IMR-90 (cell line): ENCODE measurements at regions not wholly inside any gene's neighbourhood (a gene's known extent, or its start where the extent isn't known, plus 50 kb on each side); places are given as distances from the start of the nearest gene placed in this dataset.

Experiments
- ATAC-seq: fragments of 200-7000 bp; cut with Tn5 transposase; 2 replicates; pipeline ENCODE4 v1.9.1; 2020; ENCODE audit warnings: low read depth, mild to moderate bottlenecking, moderate library complexity
- BruUV-seq: library from RNA; stranded (reverse); fragments of 400-500 nt; replicated peaks from 2 replicates; lab custom pipeline; 2021; lab: Mats Ljungman, UMichigan
- CTCF ChIA-PET: fragments of 300-600 bp; formaldehyde crosslinking; extraction: SDS; loops from one replicate; lab custom pipeline; 2021; ENCODE audit warnings: antibody characterized with exemption; lab: Yijun Ruan, JAX
- POLR2A ChIA-PET: fragments of 300-600 bp; sonication (Branson Sonifier 250); formaldehyde crosslinking; loops from one replicate; lab custom pipeline; 2022; ENCODE audit warnings: antibody characterized with exemption; ENCODE audit not compliant: unreplicated experiment; lab: Charles Lee
- DNase-seq: peaks from one replicate; pipeline ENCODE4 v3.0.0; 2013
- H2AFZ ChIP-seq: replicated peaks from 2 replicates; pipeline ENCODE3; 2013; ENCODE audit warnings: low read length, mild to moderate bottlenecking; ENCODE audit not compliant: poor library complexity
- H2AK5ac ChIP-seq: 2 replicates; pipeline ENCODE4 v1.6.1; 2013; ENCODE audit warnings: low read depth, low read length, inconsistent platforms
- H2AK9ac ChIP-seq: replicated peaks from 2 replicates; pipeline ENCODE3; 2013; ENCODE audit warnings: mild to moderate bottlenecking, low read depth, low read length, moderate library complexity; ENCODE audit not compliant: poor library complexity
- H2BK120ac ChIP-seq: 2 replicates; pipeline ENCODE4 v1.6.1; 2013; ENCODE audit warnings: low read depth, low read length, inconsistent platforms
- H2BK15ac ChIP-seq: 3 replicates; pipeline ENCODE4 v1.6.1; 2013; ENCODE audit warnings: low read depth, low read length, inconsistent platforms
- H2BK20ac ChIP-seq: 2 replicates; pipeline ENCODE4 v1.6.1; 2013; ENCODE audit warnings: low read depth, mild to moderate bottlenecking, inconsistent platforms, low read length, moderate library complexity
- H2BK5ac ChIP-seq: 2 replicates; pipeline ENCODE4 v1.6.1; 2013; ENCODE audit warnings: mild to moderate bottlenecking, low read depth, low read length, inconsistent platforms; ENCODE audit not compliant: poor library complexity, severe bottlenecking
- H3K14ac ChIP-seq: replicated peaks from 2 replicates; pipeline ENCODE4 v1.6.1; 2013; ENCODE audit warnings: low read depth, low read length, inconsistent platforms
- H3K18ac ChIP-seq: 2 replicates; pipeline ENCODE4 v1.6.1; 2013; ENCODE audit warnings: low read depth, low read length, control low read depth
- H3K23ac ChIP-seq: 2 replicates; pipeline ENCODE4 v1.6.1; 2013; ENCODE audit warnings: low read depth, low read length, inconsistent platforms
- H3K27ac ChIP-seq: 2 replicates; pipeline ENCODE4 v1.5.1; 2013; ENCODE audit warnings: mild to moderate bottlenecking, control low read depth, low read length; ENCODE audit not compliant: insufficient read depth
- H3K27me3 ChIP-seq: 2 replicates; pipeline ENCODE4 v1.6.1; 2013; ENCODE audit warnings: low read length; ENCODE audit not compliant: control insufficient read depth, insufficient read depth
- H3K36me3 ChIP-seq: 2 replicates; pipeline ENCODE4 v1.6.1; 2013; ENCODE audit warnings: low read length, mixed read lengths; ENCODE audit not compliant: control insufficient read depth, insufficient read depth
- H3K4ac ChIP-seq: 2 replicates; pipeline ENCODE4 v1.6.1; 2013; ENCODE audit warnings: low read depth, low read length, inconsistent platforms
- H3K4me1 ChIP-seq: 2 replicates; pipeline ENCODE4 v1.6.1; 2013; ENCODE audit warnings: low read length, mixed read lengths; ENCODE audit not compliant: control insufficient read depth, insufficient read depth
- H3K4me2 ChIP-seq: 2 replicates; pipeline ENCODE4 v1.6.1; 2013; ENCODE audit warnings: low read depth, mild to moderate bottlenecking, control low read depth, low read length, moderate library complexity
- H3K4me3 ChIP-seq: 2 replicates; pipeline ENCODE4 v1.5.1; 2013; ENCODE audit warnings: low read depth, mild to moderate bottlenecking, control low read depth, low read length, moderate library complexity; ENCODE audit not compliant: insufficient read depth
- H3K56ac ChIP-seq: 2 replicates; pipeline ENCODE4 v1.6.1; 2013; ENCODE audit warnings: low read length, inconsistent platforms; ENCODE audit not compliant: insufficient read depth; ENCODE audit errors: extremely low read depth
- H3K79me1 ChIP-seq, 2 experiments: 2 replicates each; pipeline ENCODE4 v1.6.1; 2013; ENCODE audit warnings: low read length in 2 of 2, inconsistent platforms in 1 of 2, low read depth in 1 of 2
- H3K9ac ChIP-seq: 2 replicates; pipeline ENCODE4 v1.6.1; 2013; ENCODE audit warnings: low read depth, low read length, control low read depth
- H3K9me1 ChIP-seq: 2 replicates; pipeline ENCODE4 v1.6.1; 2013; ENCODE audit warnings: low read length, inconsistent platforms; ENCODE audit not compliant: insufficient read depth
- H3K9me3 ChIP-seq: 2 replicates; pipeline ENCODE4 v1.6.1; 2013; ENCODE audit warnings: low read length; ENCODE audit not compliant: control insufficient read depth, insufficient read depth
- H4K20me1 ChIP-seq: 2 replicates; pipeline ENCODE4 v1.6.1; 2013; ENCODE audit warnings: low read length, inconsistent platforms; ENCODE audit not compliant: insufficient read depth
- H4K5ac ChIP-seq: 2 replicates; pipeline ENCODE4 v1.6.1; 2013; ENCODE audit warnings: mild to moderate bottlenecking, low read depth, low read length, control low read depth
- H4K8ac ChIP-seq, 2 experiments: 2 replicates each; pipeline ENCODE4 v1.6.1; 2013; ENCODE audit warnings: low read depth in 2 of 2, low read length in 2 of 2, control low read depth in 1 of 2, inconsistent platforms in 1 of 2
- H4K91ac ChIP-seq: 2 replicates; pipeline ENCODE4 v1.6.1; 2013; ENCODE audit warnings: low read depth, low read length, inconsistent platforms; ENCODE audit not compliant: insufficient read depth
- BHLHE40 ChIP-seq: fragments of 150-350 bp; IDR thresholded peaks from 2 replicates; pipeline ENCODE4 v1.6.1; 2016; ENCODE audit warnings: mild to moderate bottlenecking, low read depth, low read length
- CEBPB ChIP-seq: IDR thresholded peaks from 2 replicates; pipeline ENCODE4 v1.6.1; 2012; ENCODE audit warnings: low read depth, low read length, improper control_type of control experiment
- CHD1 ChIP-seq: IDR thresholded peaks from 2 replicates; pipeline ENCODE4 v1.6.1; 2012; ENCODE audit warnings: low read depth, low read length, improper control_type of control experiment
- FOS ChIP-seq: fragments of 150-350 bp; IDR thresholded peaks from 2 replicates; pipeline ENCODE4 v1.6.1; 2016; ENCODE audit warnings: low read depth, low read length
- MAFK ChIP-seq: IDR thresholded peaks from 2 replicates; pipeline ENCODE4 v1.6.1; 2012; ENCODE audit warnings: low read depth, low read length, improper control_type of control experiment
- MAZ ChIP-seq: IDR thresholded peaks from 2 replicates; pipeline ENCODE4 v1.6.1; 2012; ENCODE audit warnings: low read depth, mild to moderate bottlenecking, low read length, improper control_type of control experiment, moderate library complexity, borderline replicate concordance
- MXI1 ChIP-seq: IDR thresholded peaks from 2 replicates; pipeline ENCODE4 v1.6.1; 2012; ENCODE audit warnings: low read depth, mild to moderate bottlenecking, low read length, moderate library complexity, borderline replicate concordance
- NFE2L2 ChIP-seq: fragments of 150-350 bp; IDR thresholded peaks from 2 replicates; pipeline ENCODE4 v1.6.1; 2016; ENCODE audit warnings: low read depth, mild to moderate bottlenecking, low read length
- POLR2A ChIP-seq: IDR thresholded peaks from 2 replicates; pipeline ENCODE4 v1.6.1; 2012; ENCODE audit warnings: mild to moderate bottlenecking, low read depth, low read length
- RAD21 ChIP-seq: IDR thresholded peaks from 2 replicates; pipeline ENCODE4 v1.6.1; 2012; ENCODE audit warnings: low read length, improper control_type of control experiment
- RCOR1 ChIP-seq: IDR thresholded peaks from 2 replicates; pipeline ENCODE4 v1.6.1; 2012; ENCODE audit warnings: mild to moderate bottlenecking, low read length, improper control_type of control experiment; ENCODE audit not compliant: insufficient replicate concordance
- RFX5 ChIP-seq: IDR thresholded peaks from 2 replicates; pipeline ENCODE4 v1.8.0; 2012; ENCODE audit warnings: low read depth, mild to moderate bottlenecking, low read length, moderate library complexity
- SMC3 ChIP-seq: fragments of 150-350 bp; IDR thresholded peaks from 2 replicates; pipeline ENCODE4 v1.6.1; 2016; ENCODE audit warnings: low read depth, mild to moderate bottlenecking, antibody characterized with exemption, low read length, moderate library complexity
- USF2 ChIP-seq: fragments of 150-350 bp; IDR thresholded peaks from 2 replicates; pipeline ENCODE4 v1.6.1; 2017; ENCODE audit warnings: mild to moderate bottlenecking, antibody characterized with exemption, low read length, low read depth
- WGBS, 2 experiments: methylation state at CpG; one replicate each; pipeline versions ENCODE4 v1.1.5 to v1.1.7; 2013; ENCODE audit warnings: missing lambda C conversion rate in 2 of 2; ENCODE audit not compliant: insufficient read length in 1 of 2; ENCODE audit errors: extremely low coverage in 2 of 2; 5-methylcytosine and 5-hydroxymethylcytosine counted together
- dilution Hi-C: fragments of 300-500 bp; cut with HindIII; formaldehyde crosslinking; loops from one replicate; pipeline ENCODE4 v1.14.3; 2018; ENCODE audit warnings: low sequenced_read_pairs; ENCODE audit not compliant: unreplicated experiment
- in situ Hi-C: fragments of 300-500 bp; cut with MboI; formaldehyde crosslinking; loops from 3 replicates; pipeline ENCODE4 v1.14.3; 2019; ENCODE audit warnings: low sequenced_read_pairs, inconsistent platforms, mixed read lengths
- intact Hi-C: fragments of 100-400 bp; cut with micrococcal nuclease; formaldehyde crosslinking; loops from 2 replicates; pipeline ENCODE4 v1.10.0; 2022
- TF ChIP-seq, protein P1 (sequence below): fragments of 150-350 bp; IDR thresholded peaks from 2 replicates; pipeline ENCODE4 v1.6.1; 2016; ENCODE audit warnings: low read depth, mild to moderate bottlenecking, low read length, moderate library complexity, borderline replicate concordance
- TF ChIP-seq, protein P2 (sequence below): conservative IDR thresholded peaks from 2 replicates; pipeline ENCODE4 v1.5.1; 2012; ENCODE audit warnings: mild to moderate bottlenecking, low read depth, low read length, improper control_type of control experiment

GRCh38 chr10:120272350-120272749 lies 184.7 kb upstream of the PLPP4 start:
- WGBS, 2 experiments, result 78% methylated on average over 2 of the region's 2 CpGs; no CpG with 5 or more reads in 1 of the 2 experiments
- ATAC-seq, result no peak

More at GRCh38 chr10:120272350-120272749, 184.7 kb upstream of the PLPP4 start:
- H2BK20ac ChIP-seq, result no peak overlapping the region
- in situ Hi-C loops (no loop called here), intact Hi-C loops (no loop called here), dilution Hi-C loops (no loop called here)
- no peaks in the 10 kb centered on the region for H3K27me3 ChIP-seq
- H4K8ac ChIP-seq, result no peak overlapping the region
- H3K14ac ChIP-seq, result no peak overlapping the region
- H2BK15ac ChIP-seq, result no peak overlapping the region
- no peak overlapping the region for H3K9ac ChIP-seq
- POLR2A ChIA-PET, result no interaction called here
- H3K9me3 ChIP-seq, result peaks cover 12% of the 10 kb centered on the region
- no peak overlapping the region for H4K5ac ChIP-seq
- no peak overlapping the region for H2AK9ac ChIP-seq
- H2AFZ ChIP-seq, result no peak overlapping the region
- H3K4me2 ChIP-seq, result no peak overlapping the region
- no peak overlapping the region for H3K4ac ChIP-seq
- H2AK5ac ChIP-seq, result no peak overlapping the region
- no peak overlapping the region for H4K91ac ChIP-seq
- no peaks in the 10 kb centered on the region for H4K20me1 ChIP-seq
- no peak for TF ChIP-seq BHLHE40
- no peak for TF ChIP-seq CHD1
- no peak for TF ChIP-seq RAD21
- no peak for TF ChIP-seq POLR2A
- TF ChIP-seq, protein P1, sequence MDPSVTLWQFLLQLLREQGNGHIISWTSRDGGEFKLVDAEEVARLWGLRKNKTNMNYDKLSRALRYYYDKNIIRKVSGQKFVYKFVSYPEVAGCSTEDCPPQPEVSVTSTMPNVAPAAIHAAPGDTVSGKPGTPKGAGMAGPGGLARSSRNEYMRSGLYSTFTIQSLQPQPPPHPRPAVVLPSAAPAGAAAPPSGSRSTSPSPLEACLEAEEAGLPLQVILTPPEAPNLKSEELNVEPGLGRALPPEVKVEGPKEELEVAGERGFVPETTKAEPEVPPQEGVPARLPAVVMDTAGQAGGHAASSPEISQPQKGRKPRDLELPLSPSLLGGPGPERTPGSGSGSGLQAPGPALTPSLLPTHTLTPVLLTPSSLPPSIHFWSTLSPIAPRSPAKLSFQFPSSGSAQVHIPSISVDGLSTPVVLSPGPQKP, result no peak
- TF ChIP-seq NFE2L2, result no peak
- no peak for TF ChIP-seq RCOR1
- no peak for TF ChIP-seq SMC3
- no peak for TF ChIP-seq FOS
- TF ChIP-seq, protein P2, sequence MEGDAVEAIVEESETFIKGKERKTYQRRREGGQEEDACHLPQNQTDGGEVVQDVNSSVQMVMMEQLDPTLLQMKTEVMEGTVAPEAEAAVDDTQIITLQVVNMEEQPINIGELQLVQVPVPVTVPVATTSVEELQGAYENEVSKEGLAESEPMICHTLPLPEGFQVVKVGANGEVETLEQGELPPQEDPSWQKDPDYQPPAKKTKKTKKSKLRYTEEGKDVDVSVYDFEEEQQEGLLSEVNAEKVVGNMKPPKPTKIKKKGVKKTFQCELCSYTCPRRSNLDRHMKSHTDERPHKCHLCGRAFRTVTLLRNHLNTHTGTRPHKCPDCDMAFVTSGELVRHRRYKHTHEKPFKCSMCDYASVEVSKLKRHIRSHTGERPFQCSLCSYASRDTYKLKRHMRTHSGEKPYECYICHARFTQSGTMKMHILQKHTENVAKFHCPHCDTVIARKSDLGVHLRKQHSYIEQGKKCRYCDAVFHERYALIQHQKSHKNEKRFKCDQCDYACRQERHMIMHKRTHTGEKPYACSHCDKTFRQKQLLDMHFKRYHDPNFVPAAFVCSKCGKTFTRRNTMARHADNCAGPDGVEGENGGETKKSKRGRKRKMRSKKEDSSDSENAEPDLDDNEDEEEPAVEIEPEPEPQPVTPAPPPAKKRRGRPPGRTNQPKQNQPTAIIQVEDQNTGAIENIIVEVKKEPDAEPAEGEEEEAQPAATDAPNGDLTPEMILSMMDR, result no peak
- no peak for TF ChIP-seq USF2
- no peak for TF ChIP-seq MXI1
- TF ChIP-seq MAFK, result no peak
- TF ChIP-seq MAZ, result no peak
- no peak for TF ChIP-seq RFX5
- no peak for TF ChIP-seq CEBPB
- no peaks in the 10 kb centered on the region for H3K9me1 ChIP-seq
- no peak overlapping the region for H3K27ac ChIP-seq
- no peak overlapping the region for H3K23ac ChIP-seq
- H3K56ac ChIP-seq, result no peak overlapping the region
- H3K79me1 ChIP-seq, result no peaks in the 10 kb centered on the region
- no peak overlapping the region for H3K4me3 ChIP-seq
- CTCF ChIA-PET, result no interaction called here
- no peak for DNase-seq
- no peaks in the 10 kb centered on the region for H3K4me1 ChIP-seq
- BruUV-seq, result no TSS peak
- H2BK5ac ChIP-seq, result no peak overlapping the region
- no peaks in the 10 kb centered on the region for H3K36me3 ChIP-seq
- no peak overlapping the region for H3K18ac ChIP-seq
- no peak overlapping the region for H2BK120ac ChIP-seq
